A172 (cell line): ENCODE measurements at regions not wholly inside any gene's neighbourhood (a gene's known extent, or its start where the extent isn't known, plus 50 kb on each side); places are given as distances from the start of the nearest gene placed in this dataset.

Experiments used
- DNase-seq: peaks from one replicate; pipeline ENCODE4 v3.0.0-alpha.2; 2015; ENCODE audit warnings: low spot score

DNA sequence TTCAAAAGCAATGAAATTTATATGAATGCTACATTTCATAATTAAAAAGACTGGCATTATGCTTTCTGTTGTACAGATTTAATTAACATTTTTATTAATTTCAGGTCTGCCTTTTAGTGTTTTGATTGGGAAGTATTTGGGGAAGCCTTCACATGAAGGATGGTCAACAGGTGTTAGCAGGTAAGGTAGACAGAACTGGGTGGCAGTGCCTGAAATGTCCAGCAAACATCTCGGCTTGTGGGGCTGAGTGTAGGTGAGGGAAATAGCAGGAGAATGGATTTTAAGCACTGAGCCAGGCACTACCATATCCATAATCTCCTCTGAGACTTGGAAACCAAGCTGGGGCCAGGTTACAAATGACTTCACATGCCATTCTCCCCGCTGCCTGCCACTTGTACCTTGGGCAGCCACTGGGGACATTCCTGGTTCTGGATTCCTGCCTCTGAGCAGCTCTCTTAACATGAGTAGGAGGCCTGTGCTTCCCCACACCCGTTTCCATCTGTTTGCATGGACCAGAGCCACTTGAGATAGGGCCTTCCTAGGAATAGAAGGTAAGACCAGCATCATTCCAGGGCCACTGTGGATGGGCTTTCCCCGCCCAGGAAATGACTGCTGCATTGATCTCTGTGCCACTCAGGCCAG lies 125.9 kb upstream of the HES1 start:
- DNase-seq = no peak

DNA sequence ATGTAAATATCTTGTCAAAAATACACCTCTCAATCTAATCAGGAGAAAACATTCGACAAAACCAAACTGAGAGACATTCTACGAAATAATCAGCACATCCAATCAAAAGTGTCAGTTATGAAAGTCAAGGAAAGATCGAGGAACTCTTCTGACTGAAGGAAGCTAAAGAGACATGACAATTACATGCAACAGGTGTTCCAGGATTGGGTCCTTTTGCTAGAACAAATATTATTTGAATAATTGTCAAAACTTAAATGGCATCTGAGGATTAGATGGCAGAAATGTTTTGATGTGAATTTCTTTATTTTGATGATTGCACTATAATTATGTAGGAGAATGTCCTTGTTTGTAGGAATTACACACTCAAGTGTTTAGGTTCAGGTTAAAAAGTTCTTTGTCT lies 124.1 kb upstream of the HES1 start:
- no peak for DNase-seq

DNA sequence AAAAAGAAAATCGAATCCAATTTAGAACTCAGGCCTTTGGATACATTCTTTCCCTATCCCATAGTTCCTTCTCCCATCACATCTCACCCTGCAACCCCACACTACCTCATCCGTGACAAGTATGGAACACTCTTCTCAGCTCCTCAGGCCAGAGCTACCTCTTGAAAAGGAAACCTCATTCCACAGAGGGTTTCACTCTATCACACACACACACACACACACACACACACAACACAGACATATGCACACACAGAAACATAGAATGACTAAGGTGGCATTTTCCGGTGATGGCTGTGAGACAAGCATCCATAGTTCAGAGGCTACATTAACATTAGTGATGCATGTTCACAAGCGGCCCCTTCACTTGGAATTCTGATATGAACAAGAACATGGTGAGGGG lies 122.0 kb upstream of the HES1 start:
- DNase-seq = no peak

DNA sequence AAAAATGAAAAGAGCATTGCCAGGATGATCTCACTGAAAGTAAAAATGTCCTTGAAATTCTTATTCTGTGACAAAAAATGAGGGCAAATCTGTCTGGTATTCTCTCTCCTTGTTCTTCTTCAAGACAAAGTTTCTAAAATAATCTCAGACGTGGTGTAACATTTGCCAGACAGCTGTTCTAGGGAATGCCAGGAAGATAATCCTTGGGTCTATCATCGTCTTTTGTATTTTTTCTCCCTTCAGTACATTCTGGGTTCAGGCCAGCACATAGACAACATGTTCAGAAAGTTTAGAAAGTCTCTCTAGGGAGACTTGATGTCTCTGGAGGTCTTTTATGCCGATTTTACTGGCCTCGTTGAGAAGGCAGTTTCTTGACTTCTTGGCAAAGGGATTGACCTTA lies 121.2 kb upstream of the HES1 start:
- DNase-seq = no peak

- DNase-seq = no peak
Observed at GRCh38 chr3:194019398-194020165, 116.4 kb upstream of the HES1 start.

- no peak for DNase-seq
Observed at GRCh38 chr3:194022052-194022451, 113.9 kb upstream of the HES1 start.

GRCh38 chr3:194022816-194023215 lies 113.1 kb upstream of the HES1 start:
- no peak for DNase-seq

GRCh38 chr3:194023501-194024280 lies 112.3 kb upstream of the HES1 start:
- no peak for DNase-seq

DNA sequence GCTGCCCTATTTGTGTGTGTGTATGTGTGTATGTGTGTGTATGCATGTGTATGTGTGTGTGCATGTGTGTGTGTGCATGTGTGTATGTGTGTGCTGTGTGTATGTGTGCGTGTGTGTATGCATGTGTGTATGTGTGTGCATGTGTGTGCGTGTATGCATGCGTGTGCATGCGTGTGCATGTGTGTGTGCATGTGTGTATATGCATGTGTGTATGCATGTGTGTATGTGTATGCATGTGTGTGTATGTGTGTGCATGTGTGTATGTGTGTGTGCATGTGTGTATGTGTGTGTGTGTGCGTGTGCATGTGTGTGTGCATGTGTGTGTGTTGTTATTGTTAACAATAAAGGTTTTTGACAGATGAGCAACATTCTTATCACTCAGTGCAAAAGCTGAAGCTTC lies 110.8 kb upstream of the HES1 start:
- no peak for DNase-seq

GRCh38 chr3:194025951-194026350 lies 110.0 kb upstream of the HES1 start:
- no peak for DNase-seq

DNA sequence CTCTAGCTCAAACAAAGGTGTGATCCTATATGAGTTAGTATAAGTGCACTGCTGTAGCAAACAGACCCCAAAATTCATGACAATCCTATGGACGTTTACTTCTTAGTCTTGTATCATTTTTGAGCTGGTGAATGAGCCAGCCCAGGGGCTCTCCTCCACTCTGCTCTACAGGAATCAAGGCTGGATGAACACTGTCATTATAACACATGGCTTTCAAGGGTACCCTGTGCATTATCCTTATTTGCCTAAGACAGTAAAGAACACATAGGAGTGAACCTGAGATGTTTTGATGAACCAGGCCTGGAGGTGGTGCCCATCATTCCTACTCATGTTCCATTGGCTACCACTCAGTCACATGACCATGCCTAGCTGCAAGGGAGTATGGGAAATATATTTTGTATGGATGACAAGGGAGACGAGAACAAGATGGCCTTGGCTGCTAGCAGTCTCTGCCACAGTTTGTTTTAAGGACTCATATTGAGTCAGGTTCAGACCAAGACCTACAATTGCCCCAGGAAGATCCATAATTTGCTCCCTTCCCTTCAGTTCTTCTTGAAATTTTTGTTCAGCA lies 107.4 kb upstream of the HES1 start:
- DNase-seq = no peak

DNA sequence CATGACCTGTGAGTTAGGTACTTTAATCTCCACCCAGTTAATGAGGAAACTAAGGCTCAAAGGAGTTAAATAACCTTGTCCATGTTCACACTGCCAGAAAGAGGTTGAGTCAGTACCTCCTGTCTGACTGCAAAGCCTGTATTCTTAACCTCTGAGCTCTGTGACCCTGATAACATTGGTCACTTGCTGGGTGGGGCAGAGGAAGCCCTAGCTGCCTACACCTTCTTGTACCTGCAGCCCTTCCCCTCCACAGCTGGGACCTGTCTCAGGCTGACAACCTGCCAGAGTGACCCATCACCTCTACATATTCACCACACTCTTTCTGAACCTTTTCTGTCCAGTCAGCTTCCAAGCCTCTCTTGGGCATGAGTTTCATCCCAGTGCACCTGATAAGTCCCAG lies 106.1 kb upstream of the HES1 start:
- no peak for DNase-seq

DNA sequence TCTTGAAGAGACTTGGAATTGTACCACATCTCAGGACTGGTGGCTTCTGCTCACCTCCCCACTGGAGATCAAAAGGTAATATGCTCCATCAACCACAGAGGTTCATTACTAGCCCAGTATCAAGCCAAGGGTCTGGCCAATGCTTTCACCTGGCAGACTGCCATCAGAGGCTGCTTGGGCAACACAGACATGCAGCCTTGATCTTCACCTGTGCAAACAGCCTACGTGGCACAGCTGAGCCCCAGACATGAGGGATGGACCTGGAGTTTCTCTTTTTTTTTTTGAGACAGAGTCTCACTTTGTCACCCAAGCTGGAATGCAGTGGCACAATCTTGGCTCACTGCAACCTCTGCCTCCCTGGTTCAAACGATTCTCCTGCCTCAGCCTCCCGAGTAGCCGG lies 105.6 kb upstream of the HES1 start:
- DNase-seq = no peak

DNA sequence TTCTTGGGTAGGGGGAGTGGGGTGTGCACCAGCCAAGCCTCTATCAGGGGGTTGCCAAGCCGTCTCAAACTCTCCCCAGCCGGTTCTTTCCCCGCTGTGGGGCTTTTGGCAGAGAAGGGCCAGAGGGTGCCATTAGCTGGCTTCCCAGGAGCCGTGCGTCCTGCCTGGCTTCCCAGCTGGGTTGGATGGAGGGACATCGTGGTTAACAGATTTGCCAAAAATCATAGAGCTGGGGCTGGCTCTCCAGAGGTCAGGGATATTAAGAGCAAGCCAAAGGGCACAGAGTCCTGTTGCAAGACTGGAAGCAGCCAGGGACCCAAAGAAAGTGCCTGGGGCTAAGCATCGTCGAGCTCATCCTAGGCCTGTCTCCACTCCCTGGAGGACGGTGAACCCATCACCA lies 104.6 kb upstream of the HES1 start:
- no peak for DNase-seq

DNA sequence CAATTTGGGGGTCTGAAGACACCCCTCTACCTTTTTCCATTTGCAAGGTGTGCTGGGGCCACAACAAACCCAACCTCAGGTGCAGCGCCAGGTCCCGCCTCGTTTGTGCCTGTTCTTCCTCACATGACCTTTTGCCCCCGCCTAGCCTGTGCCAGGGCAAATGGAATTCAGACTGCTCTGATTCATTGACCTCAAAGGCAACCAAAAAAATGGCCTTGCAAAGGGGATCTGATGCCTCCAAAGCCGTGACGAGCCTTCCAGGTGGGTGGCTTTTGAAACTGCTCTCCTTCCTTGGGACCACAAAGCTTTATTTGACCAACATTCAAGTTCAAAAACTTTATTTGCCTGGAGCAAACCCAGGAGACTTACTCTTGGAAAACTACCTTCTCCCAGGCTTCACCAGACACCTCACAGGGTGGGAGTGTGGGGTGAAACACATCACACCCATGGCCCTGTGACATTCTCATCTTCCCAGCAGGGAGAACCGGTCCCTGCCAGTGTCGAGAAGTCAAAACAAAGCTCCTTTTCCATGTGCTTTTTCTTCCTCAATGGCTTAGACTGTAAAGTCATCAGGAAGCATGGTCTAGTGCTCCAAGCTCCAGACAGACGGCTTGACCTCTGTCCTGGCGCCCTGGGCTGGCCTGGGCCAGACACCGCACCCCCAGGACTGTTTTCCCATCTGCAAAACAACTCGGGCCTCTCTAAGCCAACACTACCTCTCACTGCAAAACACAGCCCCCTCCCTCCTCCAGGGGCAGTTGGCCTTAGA lies 103.9 kb upstream of the HES1 start:
- DNase-seq = no peak

DNA sequence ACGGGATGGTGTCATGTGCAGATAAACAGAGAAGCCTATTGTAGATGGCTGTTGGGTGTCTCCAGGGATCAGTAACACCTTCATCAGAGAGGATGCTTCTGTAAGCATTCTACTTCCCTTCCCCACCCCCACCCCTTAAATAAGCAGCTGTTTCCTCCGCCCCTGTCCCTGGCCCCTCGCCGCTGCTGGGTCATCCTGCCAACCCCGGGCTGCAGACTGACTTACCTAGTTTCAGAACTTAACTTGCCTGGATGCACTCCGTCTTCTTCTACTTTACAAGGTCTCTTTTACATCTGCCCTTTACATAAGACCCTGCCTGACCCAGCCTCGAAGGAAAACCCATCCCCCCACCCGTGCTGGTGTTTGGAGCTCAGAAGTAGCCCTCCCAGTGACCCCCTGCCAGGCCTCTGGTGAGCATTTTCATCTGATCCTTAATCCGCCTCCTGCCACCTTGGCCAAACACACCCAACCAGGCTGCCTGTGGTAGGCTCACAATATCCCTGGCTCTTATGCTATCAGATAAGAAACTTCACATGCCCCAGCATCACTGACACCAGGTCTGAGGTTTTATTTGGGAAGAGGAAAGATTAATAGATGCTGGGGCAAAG lies 103.0 kb upstream of the HES1 start:
- DNase-seq = no peak

DNA sequence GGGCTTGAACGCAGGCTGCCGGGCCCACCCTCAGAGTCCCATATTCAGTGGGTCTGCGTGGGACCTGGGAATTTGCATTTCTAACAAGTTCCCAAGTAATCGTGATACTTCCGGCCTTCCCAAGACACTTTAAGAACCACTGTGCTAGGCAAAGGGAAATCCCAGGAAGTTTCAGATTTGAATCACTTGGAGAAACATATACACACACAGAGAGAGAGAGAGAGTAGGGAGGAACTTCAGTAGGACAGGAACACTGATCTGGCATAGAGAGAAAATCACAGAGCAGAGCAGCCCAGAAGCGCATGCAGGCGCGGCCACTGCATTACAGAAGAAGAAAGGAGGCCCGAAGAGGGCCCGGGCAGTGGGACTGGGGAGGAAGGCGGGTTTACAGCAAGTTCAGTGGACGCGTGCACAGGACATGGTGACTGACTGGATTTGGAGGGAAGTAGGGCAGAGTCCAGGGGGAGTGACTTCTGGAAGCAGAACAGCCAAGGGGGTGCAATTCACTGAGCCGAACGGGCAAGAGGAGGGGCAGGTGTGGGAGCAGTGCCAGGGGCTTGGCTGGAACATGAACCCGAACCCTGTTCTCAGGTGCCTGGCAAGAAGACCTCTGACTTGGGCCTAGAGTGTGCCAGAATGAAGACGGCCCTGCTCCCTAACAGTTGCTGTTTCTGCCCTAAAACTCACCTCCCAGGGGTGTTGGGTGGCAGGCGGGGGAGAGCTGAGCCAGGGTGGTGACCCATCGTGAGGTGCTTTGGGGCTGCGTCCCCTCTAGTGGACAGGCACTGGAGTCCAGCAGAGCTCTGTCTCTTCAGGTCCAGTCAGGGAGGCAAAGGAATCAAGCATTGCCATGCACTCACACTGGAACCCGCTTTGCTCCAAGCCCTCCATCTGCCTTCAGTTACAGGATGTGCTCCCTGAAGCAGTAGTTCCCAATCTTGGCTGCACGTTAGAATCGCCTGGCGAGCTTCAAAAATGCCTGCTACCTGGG lies 101.3 kb upstream of the HES1 start:
- DNase-seq = no peak

GRCh38 chr3:194035406-194036138 lies 100.4 kb upstream of the HES1 start:
- no peak for DNase-seq

DNA sequence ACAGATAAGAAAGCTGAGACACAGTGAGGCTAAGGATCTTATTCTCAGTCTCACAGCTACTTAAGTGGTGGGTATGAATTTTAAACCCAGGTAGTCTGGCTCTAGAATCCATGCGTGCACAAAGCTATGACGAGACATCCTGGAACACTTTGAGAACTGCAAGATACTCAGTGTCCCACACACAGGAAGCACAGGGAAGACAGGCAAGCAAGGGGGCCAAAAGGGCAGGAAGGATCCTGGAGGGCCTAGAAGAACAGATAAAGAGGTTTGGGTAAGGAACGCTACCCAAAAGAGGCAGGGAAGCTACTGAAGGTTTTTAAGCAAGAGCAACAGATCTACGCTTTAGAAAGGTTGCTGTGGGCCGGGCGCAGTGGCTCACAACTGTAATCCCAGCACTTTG lies 99.1 kb upstream of the HES1 start:
- no peak for DNase-seq
